GM21381 (cell line): ENCODE measurements at regions not wholly inside any gene's neighbourhood (a gene's known extent, or its start where the extent isn't known, plus 50 kb on each side); places are given as distances from the start of the nearest gene placed in this dataset.

Experiments
- ATAC-seq: cut with Tn5 transposase; IDR thresholded peaks from one replicate; pipeline ENCODE4 v1.9.1; 2021; ENCODE audit warnings: mild to moderate bottlenecking, moderate library complexity; ENCODE audit not compliant: unreplicated experiment

- ATAC-seq: no peak
Observed at GRCh38 chr15:94059013-94059587, 172.3 kb upstream of the MCTP2 start.

- no peak for ATAC-seq
Observed at GRCh38 chr15:94057305-94057704, 174.1 kb upstream of the MCTP2 start.

GRCh38 chr15:94056314-94056713 is 175.0 kb upstream of the MCTP2 start:
- no peak for ATAC-seq

GRCh38 chr15:94053626-94054025 is 177.7 kb upstream of the MCTP2 start:
- no peak for ATAC-seq

- no peak for ATAC-seq
Observed at GRCh38 chr15:94052711-94053110, 178.7 kb upstream of the MCTP2 start.

GRCh38 chr15:94047566-94047965 is 183.8 kb upstream of the MCTP2 start:
- ATAC-seq: no peak

GRCh38 chr15:94042180-94042928 is 189.0 kb upstream of the MCTP2 start:
- ATAC-seq: no peak

- no peak for ATAC-seq
Observed at GRCh38 chr15:94041746-94042145, 189.6 kb upstream of the MCTP2 start.

- ATAC-seq: no peak
Observed at GRCh38 chr15:94040541-94041248, 190.7 kb upstream of the MCTP2 start.

GRCh38 chr15:94036156-94036555 is 195.2 kb upstream of the MCTP2 start:
- ATAC-seq: no peak

- no peak for ATAC-seq
Observed at GRCh38 chr15:94033683-94034020, 197.7 kb upstream of the MCTP2 start.

- ATAC-seq: no peak
Observed at GRCh38 chr15:94033014-94033682, 198.2 kb upstream of the MCTP2 start.

GRCh38 chr15:94032571-94032970 is 198.8 kb upstream of the MCTP2 start:
- ATAC-seq: no peak

GRCh38 chr15:94031072-94031471 is 200.3 kb upstream of the MCTP2 start:
- no peak for ATAC-seq

GRCh38 chr15:94029495-94029894 is 201.9 kb upstream of the MCTP2 start:
- no peak for ATAC-seq

- no peak for ATAC-seq
Observed at GRCh38 chr15:94028809-94029208, 202.6 kb upstream of the MCTP2 start.

- no peak for ATAC-seq
Observed at GRCh38 chr15:94028121-94028520, 203.2 kb upstream of the MCTP2 start.

GRCh38 chr15:94027581-94027980 is 203.8 kb upstream of the MCTP2 start:
- no peak for ATAC-seq

- no peak for ATAC-seq
Observed at GRCh38 chr15:94026458-94027304, 204.7 kb upstream of the MCTP2 start.

- no peak for ATAC-seq
Observed at GRCh38 chr15:94023531-94023930, 207.8 kb upstream of the MCTP2 start.
